Fibroblast of lung (primary cell): ENCODE measurements at regions not wholly inside any gene's neighbourhood (a gene's known extent, or its start where the extent isn't known, plus 50 kb on each side); places are given as distances from the start of the nearest gene placed in this dataset.

Experiments
- EZH2 ChIP-seq: IDR thresholded peaks from 2 replicates; pipeline ENCODE4 v1.5.1; 2012; ENCODE audit warnings: low read length, control low read depth, mild to moderate bottlenecking; ENCODE audit errors: missing control alignments
- TF ChIP-seq, protein P1 (sequence below), 2 donors: IDR thresholded peaks in 1 of 2; conservative IDR thresholded peaks in 1 of 2; 1 replicate in 1 of 2; 2 replicates in 1 of 2; pipeline ENCODE4 v1.5.1; 2011 to 2012; ENCODE audit warnings: low read length in 2 of 2, control low read depth in 1 of 2, inconsistent platforms in 1 of 2, low read depth in 1 of 2, mild to moderate bottlenecking in 1 of 2

DNA sequence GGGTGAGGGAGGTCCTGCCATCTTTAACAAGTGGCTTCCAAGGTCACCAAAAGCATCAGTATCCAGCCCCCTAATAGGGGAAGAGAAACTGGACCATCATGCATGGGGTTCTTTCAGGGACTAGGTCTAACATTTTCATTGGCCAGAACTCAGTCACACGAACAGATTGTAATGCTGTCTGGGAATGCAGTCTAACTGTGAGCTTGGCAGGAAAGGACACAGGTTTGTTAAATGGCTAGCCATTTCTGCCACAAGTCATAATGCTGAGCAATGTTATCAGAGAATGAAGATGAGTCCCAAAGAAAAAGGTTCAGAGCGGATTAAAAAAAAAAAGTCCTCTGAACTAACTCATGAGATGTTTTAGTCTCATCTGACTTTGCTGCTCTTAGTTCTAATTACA, 70.9 kb upstream of the TNP1 start:
- TF ChIP-seq, protein P1, sequence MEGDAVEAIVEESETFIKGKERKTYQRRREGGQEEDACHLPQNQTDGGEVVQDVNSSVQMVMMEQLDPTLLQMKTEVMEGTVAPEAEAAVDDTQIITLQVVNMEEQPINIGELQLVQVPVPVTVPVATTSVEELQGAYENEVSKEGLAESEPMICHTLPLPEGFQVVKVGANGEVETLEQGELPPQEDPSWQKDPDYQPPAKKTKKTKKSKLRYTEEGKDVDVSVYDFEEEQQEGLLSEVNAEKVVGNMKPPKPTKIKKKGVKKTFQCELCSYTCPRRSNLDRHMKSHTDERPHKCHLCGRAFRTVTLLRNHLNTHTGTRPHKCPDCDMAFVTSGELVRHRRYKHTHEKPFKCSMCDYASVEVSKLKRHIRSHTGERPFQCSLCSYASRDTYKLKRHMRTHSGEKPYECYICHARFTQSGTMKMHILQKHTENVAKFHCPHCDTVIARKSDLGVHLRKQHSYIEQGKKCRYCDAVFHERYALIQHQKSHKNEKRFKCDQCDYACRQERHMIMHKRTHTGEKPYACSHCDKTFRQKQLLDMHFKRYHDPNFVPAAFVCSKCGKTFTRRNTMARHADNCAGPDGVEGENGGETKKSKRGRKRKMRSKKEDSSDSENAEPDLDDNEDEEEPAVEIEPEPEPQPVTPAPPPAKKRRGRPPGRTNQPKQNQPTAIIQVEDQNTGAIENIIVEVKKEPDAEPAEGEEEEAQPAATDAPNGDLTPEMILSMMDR (conservative IDR thresholded peaks at IDR 0.05 in 1 of 2, IDR thresholded peaks at IDR 0.05 in 1 of 2; ENCODE audit: low read depth in 1 of 2, low read length in 2 of 2) = no peak
- TF ChIP-seq EZH2 = no peak
